H1 (cell line): ENCODE measurements at regions not wholly inside any gene's neighbourhood (a gene's known extent, or its start where the extent isn't known, plus 50 kb on each side); places are given as distances from the start of the nearest gene placed in this dataset.

Experiments
- CTCF ChIA-PET: fragments of 300-600 bp; sonication (Branson Sonifier 250); formaldehyde crosslinking; loops from one replicate; lab custom pipeline; 2021; ENCODE audit not compliant: partially characterized antibody; lab: Charles Lee
- POLR2A ChIA-PET: fragments of 300-600 bp; sonication (Branson Sonifier 250); formaldehyde crosslinking; loops from one replicate; lab custom pipeline; 2021; ENCODE audit warnings: inconsistent platforms; ENCODE audit not compliant: partially characterized antibody; lab: Charles Lee
- DNase-seq, 2 experiments: peaks; one replicate each; pipeline versions ENCODE4 v3.0.0 to v3.0.0-alpha.2; 2010 to 2022; ENCODE audit warnings: low spot score in 2 of 2, low read depth in 1 of 2, mixed read lengths in 1 of 2
- FAIRE-seq: peaks from 2 replicates; lab custom pipeline; 2011; peaks lifted over from hg19 to GRCh38; lab: Jason Lieb, UNC
- H2AFZ ChIP-seq: 2 replicates; pipeline ENCODE4 v1.8.1; 2012; ENCODE audit warnings: low read length, inconsistent platforms
- H2AK5ac ChIP-seq: 2 replicates; pipeline ENCODE4 v1.6.1; 2013; ENCODE audit warnings: low read depth, low read length
- H2BK120ac ChIP-seq: replicated peaks from 2 replicates; pipeline ENCODE3; 2013; ENCODE audit warnings: low read depth, low read length, inconsistent platforms
- H2BK12ac ChIP-seq: 2 replicates; pipeline ENCODE4 v1.6.1; 2013; ENCODE audit warnings: low read depth, low read length
- H2BK15ac ChIP-seq: 2 replicates; pipeline ENCODE4 v1.6.1; 2013; ENCODE audit warnings: low read length
- H2BK20ac ChIP-seq: 2 replicates; pipeline ENCODE4 v1.6.1; 2013; ENCODE audit warnings: low read length
- H2BK5ac ChIP-seq: 2 replicates; pipeline ENCODE4 v1.6.1; 2013; ENCODE audit warnings: low read depth, low read length
- H3K14ac ChIP-seq: 2 replicates; pipeline ENCODE4 v1.6.1; 2013; ENCODE audit warnings: inconsistent platforms; ENCODE audit not compliant: insufficient read length
- H3K18ac ChIP-seq: 2 replicates; pipeline ENCODE4 v1.6.1; 2013; ENCODE audit warnings: low read length; ENCODE audit errors: extremely low read depth
- H3K23ac ChIP-seq: 2 replicates; pipeline ENCODE4 v1.6.1; 2013; ENCODE audit warnings: inconsistent platforms; ENCODE audit not compliant: insufficient read length
- H3K23me2 ChIP-seq: 2 replicates; pipeline ENCODE4 v1.6.1; 2013; ENCODE audit warnings: low read depth, low read length
- H3K27ac ChIP-seq: 2 replicates; pipeline ENCODE4 v1.6.1; 2011; ENCODE audit warnings: low read depth, low read length, inconsistent platforms
- H3K27me3 ChIP-seq, 4 experiments: replicated peaks in 1 of 4; 1 replicate in 1 of 4; 2 replicates in 3 of 4; pipeline versions ENCODE4 v1.6.1 to v1.8.1; 2011 to 2013; ENCODE audit warnings: low read length in 3 of 4, mild to moderate bottlenecking in 3 of 4, inconsistent platforms in 2 of 4, mixed read lengths in 2 of 4, moderate library complexity in 1 of 4; ENCODE audit not compliant: control insufficient read depth in 3 of 4, insufficient read depth in 3 of 4; ENCODE audit errors: extremely low read depth in 1 of 4
- H3K36me3 ChIP-seq, 4 experiments: 2 replicates each; pipeline versions ENCODE4 v1.6.1 to v1.8.1; 2011 to 2013; ENCODE audit warnings: mild to moderate bottlenecking in 4 of 4, low read length in 3 of 4, moderate library complexity in 2 of 4, control low read depth in 1 of 4, inconsistent platforms in 1 of 4; ENCODE audit not compliant: insufficient read depth in 4 of 4, control insufficient read depth in 2 of 4
- H3K4ac ChIP-seq: replicated peaks from 2 replicates; pipeline ENCODE3; 2013; ENCODE audit warnings: low read length, low read depth, mixed read lengths, inconsistent platforms; ENCODE audit not compliant: insufficient read length
- H3K4me1 ChIP-seq, 4 experiments: replicated peaks in 1 of 4; 1 replicate in 1 of 4; 2 replicates in 3 of 4; pipeline versions ENCODE4 v1.6.1 to v1.8.1; 2011 to 2013; ENCODE audit warnings: low read length in 3 of 4, inconsistent platforms in 2 of 4, mixed read lengths in 1 of 4; ENCODE audit not compliant: insufficient read depth in 4 of 4, control insufficient read depth in 3 of 4
- H3K4me2 ChIP-seq, 2 experiments: 2 replicates each; pipeline versions ENCODE4 v1.6.1 to v1.8.1; 2011 to 2013; ENCODE audit warnings: low read depth in 2 of 2, low read length in 2 of 2, control low read depth in 1 of 2, inconsistent platforms in 1 of 2, mild to moderate bottlenecking in 1 of 2; ENCODE audit not compliant: insufficient read depth in 1 of 2
- H3K4me3 ChIP-seq, 4 experiments: fragments of 200-600, 300-600 bp in 1 of 4; sonication (generic), shearing (Covaris generic), sonication (Bioruptor Twin) in 1 of 4; 2 replicates each; pipeline versions ENCODE4 v1.5.1 to v1.8.1; 2011 to 2016; ENCODE audit warnings: low read length in 4 of 4, low read depth in 3 of 4, control low read depth in 2 of 4, inconsistent platforms in 2 of 4, mild to moderate bottlenecking in 2 of 4, mixed read lengths in 1 of 4, moderate library complexity in 1 of 4; ENCODE audit not compliant: insufficient read depth in 2 of 4; ENCODE audit errors: extremely low read depth in 1 of 4
- H3K56ac ChIP-seq: replicated peaks from 2 replicates; pipeline ENCODE3; 2013; ENCODE audit warnings: low read depth, mild to moderate bottlenecking, mixed read lengths, low read length, inconsistent platforms; ENCODE audit not compliant: insufficient read length
- H3K79me1 ChIP-seq: 2 replicates; pipeline ENCODE4 v1.6.1; 2013; ENCODE audit warnings: low read depth, low read length, control low read depth
- H3K79me2 ChIP-seq, 2 experiments: 2 replicates each; pipeline versions ENCODE4 v1.6.1 to v1.8.1; 2012 to 2013; ENCODE audit warnings: low read length in 2 of 2, mild to moderate bottlenecking in 2 of 2, inconsistent platforms in 1 of 2; ENCODE audit not compliant: insufficient read depth in 2 of 2, control insufficient read depth in 1 of 2
- H3K9ac ChIP-seq, 4 experiments: replicated peaks in 1 of 4; 1 replicate in 1 of 4; 2 replicates in 3 of 4; pipeline versions ENCODE4 v1.6.1 to v1.8.1; 2011 to 2013; ENCODE audit warnings: low read depth in 3 of 4, low read length in 3 of 4, control low read depth in 2 of 4, mild to moderate bottlenecking in 2 of 4, moderate library complexity in 2 of 4, inconsistent platforms in 1 of 4; ENCODE audit errors: extremely low read depth in 1 of 4
- H3K9me3 ChIP-seq, 2 experiments: 2 replicates each; pipeline versions ENCODE4 v1.6.1 to v1.8.1; 2012 to 2013; ENCODE audit warnings: mild to moderate bottlenecking in 2 of 2, moderate library complexity in 2 of 2, control low read depth in 1 of 2, inconsistent platforms in 1 of 2, low read depth in 1 of 2, low read length in 1 of 2, mixed read lengths in 1 of 2; ENCODE audit not compliant: insufficient read depth in 2 of 2
- H4K20me1 ChIP-seq, 2 experiments: replicated peaks in 1 of 2; 2 replicates each; pipeline versions ENCODE3 to v1.8.1; 2011 to 2013; ENCODE audit warnings: inconsistent platforms in 2 of 2, low read length in 2 of 2, mild to moderate bottlenecking in 1 of 2; ENCODE audit not compliant: insufficient read depth in 2 of 2, control insufficient read depth in 1 of 2
- H4K5ac ChIP-seq: 2 replicates; pipeline ENCODE4 v1.6.1; 2013; ENCODE audit warnings: low read length, low read depth, mixed read lengths, inconsistent platforms; ENCODE audit not compliant: insufficient read length
- H4K8ac ChIP-seq: 2 replicates; pipeline ENCODE4 v1.8.0; 2013; ENCODE audit warnings: mild to moderate bottlenecking, moderate library complexity, low read length, inconsistent platforms; ENCODE audit not compliant: insufficient read depth; ENCODE audit errors: extremely low read depth
- H4K91ac ChIP-seq: replicated peaks from 2 replicates; pipeline ENCODE3; 2013; ENCODE audit warnings: low read length, mixed read lengths, inconsistent platforms; ENCODE audit not compliant: insufficient read length
- ATF2 ChIP-seq: IDR thresholded peaks from 2 replicates; pipeline ENCODE4 v1.6.1; 2012; ENCODE audit warnings: low read length, inconsistent platforms
- BCL11A ChIP-seq, 2 experiments: IDR thresholded peaks; one replicate each; pipeline ENCODE4 v1.6.1; 2011; ENCODE audit warnings: low read depth in 2 of 2, low read length in 2 of 2, mild to moderate bottlenecking in 2 of 2
- CBX5 ChIP-seq: fragments of 300-800, 300-1000 bp; sonication (generic); IDR thresholded peaks from 2 replicates; pipeline ENCODE4 v1.7.1; 2016; ENCODE audit warnings: antibody characterized with exemption, low read length, low read depth
- EGR1 ChIP-seq: IDR thresholded peaks from 2 replicates; pipeline ENCODE4 v1.6.1; 2011; ENCODE audit warnings: low read depth, low read length, borderline replicate concordance
- FOSL1 ChIP-seq: IDR thresholded peaks from 2 replicates; pipeline ENCODE4 v1.6.1; 2011; ENCODE audit warnings: mild to moderate bottlenecking, low read depth, low read length, moderate library complexity; ENCODE audit not compliant: insufficient read depth
- GABPA ChIP-seq: IDR thresholded peaks from 2 replicates; pipeline ENCODE4 v1.6.1; 2011; ENCODE audit warnings: mild to moderate bottlenecking, low read length, moderate library complexity, borderline replicate concordance; ENCODE audit not compliant: insufficient read depth
- JUND ChIP-seq: IDR thresholded peaks from 2 replicates; pipeline ENCODE4 v1.6.1; 2011; ENCODE audit warnings: mild to moderate bottlenecking, improper control_type of control experiment, low read length
- MAFK ChIP-seq: IDR thresholded peaks from 2 replicates; pipeline ENCODE4 v1.6.1; 2012; ENCODE audit warnings: low read depth, mild to moderate bottlenecking, improper control_type of control experiment, low read length
- NANOG ChIP-seq: IDR thresholded peaks from 2 replicates; pipeline ENCODE4 v1.6.1; 2011; ENCODE audit warnings: low read length, low read depth, mild to moderate bottlenecking, inconsistent platforms; ENCODE audit not compliant: insufficient read depth, poor library complexity, severe bottlenecking
- PHF8 ChIP-seq: fragments of 200-600 bp; sonication (generic); conservative IDR thresholded peaks from 2 replicates; pipeline ENCODE4 v1.7.1; 2012; ENCODE audit warnings: low read depth, mild to moderate bottlenecking, inconsistent platforms, low read length, moderate library complexity
- SIRT6 ChIP-seq: IDR thresholded peaks from one replicate; pipeline ENCODE4 v1.7.1; 2012; ENCODE audit warnings: low read length, inconsistent platforms
- SUZ12 ChIP-seq: fragments of 200-600 bp; sonication (generic); IDR thresholded peaks from 2 replicates; pipeline ENCODE4 v1.6.1; 2012; ENCODE audit warnings: mild to moderate bottlenecking, inconsistent platforms, low read length, moderate library complexity, mixed read lengths
- TAF7 ChIP-seq: optimal IDR thresholded peaks from 2 replicates; pipeline ENCODE3; 2011; ENCODE audit warnings: low read depth, mild to moderate bottlenecking, inconsistent platforms, low read length, moderate library complexity, borderline replicate concordance
- WGBS, 2 experiments: shearing (Covaris generic) in 1 of 2; methylation state at CpG; one replicate each; pipeline versions ENCODE4 v1.1.6 to v1.1.7; 2013 to 2015; ENCODE audit warnings: low lambda C conversion rate in 2 of 2, mixed read lengths in 2 of 2, inconsistent platforms in 1 of 2, low coverage in 1 of 2, missing lambda C conversion rate in 1 of 2; ENCODE audit not compliant: insufficient replicate concordance in 2 of 2, insufficient coverage in 1 of 2, insufficient read length in 1 of 2; ENCODE audit errors: extremely low coverage in 1 of 2, missing lambda C conversion rate in 1 of 2; 5-methylcytosine and 5-hydroxymethylcytosine counted together

GRCh38 chr14:94713115-94713514, 56.8 kb downstream of the GSC start:
- H3K56ac ChIP-seq, result no peak overlapping the region
- H3K4me2 ChIP-seq, result no peak overlapping the region
- DNase-seq (no peak), FAIRE-seq (no peak)
- no peak overlapping the region for H3K4me3 ChIP-seq
- no peaks in the 10 kb centered on the region for H3K79me1 ChIP-seq
- no peak overlapping the region for H2BK120ac ChIP-seq
- no peak overlapping the region for H2AFZ ChIP-seq
- WGBS, 2 experiments, result 95% methylated on average over 13 of the region's 13 CpGs; no CpG with 5 or more reads in 1 of the 2 experiments
- no peak overlapping the region for H2BK12ac ChIP-seq
- H3K4me1 ChIP-seq, result 0 out of 7 replicates have a peak, but pooled peaks cover 0 to 2% (median 0%) of the 10 kb centered on the region in 4 experiments
- H2BK20ac ChIP-seq, result no peak overlapping the region
- no peaks in the 10 kb centered on the region for H3K23me2 ChIP-seq
- H2BK15ac ChIP-seq, result no peak overlapping the region
- no peaks in the 10 kb centered on the region for H3K36me3 ChIP-seq
- no peak overlapping the region for H2AK5ac ChIP-seq
- H3K23ac ChIP-seq, result no peak overlapping the region
- CTCF ChIA-PET, result no interaction called here
- H4K5ac ChIP-seq, result no peak overlapping the region
- no peaks in the 10 kb centered on the region for H4K20me1 ChIP-seq
- peaks cover 0 to 3% of the 10 kb centered on the region in 2 experiments; a peak in 1 of 4 replicates for H3K9me3 ChIP-seq
- H4K91ac ChIP-seq, result no peak overlapping the region
- no peaks in the 10 kb centered on the region for H3K27me3 ChIP-seq
- H3K18ac ChIP-seq, result no peak overlapping the region
- no peak overlapping the region for H3K14ac ChIP-seq
- no peaks in the 10 kb centered on the region for H3K79me2 ChIP-seq
- no peak overlapping the region for H3K27ac ChIP-seq
- H3K4ac ChIP-seq, result no peak overlapping the region
- POLR2A ChIA-PET, result no interaction called here
- H2BK5ac ChIP-seq, result no peak overlapping the region
- no peak overlapping the region for H3K9ac ChIP-seq
- H4K8ac ChIP-seq, result no peak overlapping the region
- no peak for TF ChIP-seq SUZ12
- TF ChIP-seq EGR1, result no peak
- TF ChIP-seq GABPA, result no peak
- TF ChIP-seq SIRT6, result no peak
- TF ChIP-seq NANOG, result no peak
- no peak for TF ChIP-seq JUND
- TF ChIP-seq MAFK, result no peak
- no peak for TF ChIP-seq FOSL1
- no peak for TF ChIP-seq ATF2
- no peak for TF ChIP-seq BCL11A (IDR thresholded peaks at IDR 0.05; ENCODE audit: low read depth in 2 of 2, low read length in 2 of 2)
- no peak for TF ChIP-seq CBX5
- no peak for TF ChIP-seq TAF7
- TF ChIP-seq PHF8, result no peak
